Stromal cell of bone marrow (primary cell): ENCODE measurements at regions not wholly inside any gene's neighbourhood (a gene's known extent, or its start where the extent isn't known, plus 50 kb on each side); places are given as distances from the start of the nearest gene placed in this dataset.

Experiments used
- DNase-seq: peaks from one replicate; pipeline ENCODE4 v3.0.0-alpha.2; 2012; ENCODE audit warnings: low read depth

GRCh38 chr2:216911886-216912285 is 52.0 kb upstream of the TNP1 start:
- peak; percentile 31 for DNase-seq

DNA sequence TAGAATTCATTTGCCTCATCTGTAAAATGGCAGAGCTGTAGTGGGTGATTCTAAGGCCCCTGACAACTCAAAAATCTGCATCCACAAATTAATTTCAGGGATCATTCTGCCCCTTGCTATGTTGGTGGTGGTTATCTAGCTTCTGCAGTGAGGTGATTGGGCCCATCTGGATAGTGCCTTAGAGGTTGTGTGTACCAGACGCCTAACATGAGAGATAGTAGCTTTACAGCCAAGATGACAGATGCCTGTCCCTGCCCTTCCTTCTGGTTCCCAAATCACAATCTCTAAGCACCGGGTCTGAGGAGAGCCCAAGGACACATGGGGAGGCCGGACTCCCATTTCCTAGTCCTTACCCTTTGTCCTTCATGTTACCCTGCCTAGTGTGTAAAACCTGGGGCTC is 51.1 kb upstream of the TNP1 start:
- no peak for DNase-seq

- DNase-seq = no peak
Observed at GRCh38 chr2:216909541-216910210, 49.8 kb upstream of the TNP1 start.
